HG03442 (cell line): ENCODE measurements at regions not wholly inside any gene's neighbourhood (a gene's known extent, or its start where the extent isn't known, plus 50 kb on each side); places are given as distances from the start of the nearest gene placed in this dataset.

ENCODE experiments used
- ATAC-seq: cut with Tn5 transposase; IDR thresholded peaks from one replicate; pipeline ENCODE4 v1.9.1; 2021; ENCODE audit warnings: mild to moderate bottlenecking, moderate library complexity; ENCODE audit not compliant: unreplicated experiment

GRCh38 chrX:6783912-6784311 lies 249.0 kb upstream of the VCX3A start:
- no peak for ATAC-seq

DNA sequence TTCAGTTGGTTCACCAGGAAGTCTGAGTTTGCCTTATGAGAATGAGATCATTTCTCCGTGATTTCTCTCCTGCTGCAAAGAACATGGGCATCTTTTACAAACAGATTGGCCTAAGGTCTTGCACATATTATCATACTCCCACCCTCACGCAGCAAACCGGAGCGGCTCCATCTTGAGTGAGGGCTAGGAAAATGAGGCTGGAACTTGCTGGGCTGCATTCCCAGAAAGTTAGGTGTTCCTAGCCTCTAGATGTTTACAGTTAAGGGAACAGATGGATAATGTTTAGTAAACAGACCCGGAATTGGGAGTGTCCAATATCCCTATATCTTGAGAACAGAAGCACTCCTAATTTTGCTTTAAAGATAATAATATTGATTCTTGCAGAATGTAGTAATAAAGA lies 247.9 kb upstream of the VCX3A start:
- no peak for ATAC-seq

- no peak for ATAC-seq
These were observed 243.9 kb upstream of the VCX3A start for GRCh38 chrX:6778544-6779503.

GRCh38 chrX:6777238-6778002 lies 242.5 kb upstream of the VCX3A start:
- ATAC-seq: peak; percentile 92

DNA sequence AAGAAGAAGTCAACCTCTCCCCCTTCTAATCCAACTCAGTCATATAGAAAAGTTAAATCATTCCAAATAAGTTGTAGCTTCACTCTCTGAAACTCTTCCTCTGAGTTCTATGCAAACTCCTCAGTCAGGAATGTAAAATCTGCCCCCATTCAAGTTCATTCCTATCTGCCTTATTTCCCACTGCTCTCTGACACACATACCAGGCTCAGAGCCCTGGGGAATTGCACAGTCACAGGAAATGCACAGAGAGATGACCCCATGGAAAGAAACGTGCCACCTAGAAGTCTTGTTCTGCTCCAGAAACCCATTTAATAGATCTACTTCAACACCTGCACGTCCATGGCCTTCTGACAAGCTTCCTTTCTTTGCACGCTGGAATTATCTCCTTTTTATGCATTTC lies 236.0 kb upstream of the VCX3A start:
- ATAC-seq: no peak

GRCh38 chrX:6768881-6769280 lies 234.0 kb upstream of the VCX3A start:
- no peak for ATAC-seq

- ATAC-seq: no peak
These were observed 226.3 kb upstream of the VCX3A start for GRCh38 chrX:6761251-6761650.

GRCh38 chrX:6759655-6760375 lies 224.9 kb upstream of the VCX3A start:
- ATAC-seq: no peak

GRCh38 chrX:6758234-6758633 lies 223.3 kb upstream of the VCX3A start:
- ATAC-seq: no peak

GRCh38 chrX:6757631-6758030 lies 222.7 kb upstream of the VCX3A start:
- no peak for ATAC-seq

DNA sequence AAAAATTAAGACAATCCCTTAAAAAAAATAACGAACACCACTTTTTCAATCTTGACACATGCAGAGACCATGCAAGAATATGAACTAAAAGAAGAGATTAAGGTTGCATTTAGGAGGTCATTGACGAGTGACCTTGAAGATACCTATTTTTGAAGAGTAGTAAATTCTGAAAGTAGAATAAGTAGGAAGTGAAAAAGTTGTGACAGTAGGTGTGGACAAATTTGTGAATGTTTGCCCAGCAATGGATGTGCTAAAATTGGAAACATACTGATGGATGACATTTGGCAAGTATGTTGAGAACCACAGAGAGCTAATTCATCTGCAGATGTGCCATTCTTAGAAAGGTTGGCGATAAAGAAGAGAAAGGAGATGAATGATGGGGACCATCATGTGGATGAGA lies 213.7 kb upstream of the VCX3A start:
- ATAC-seq: no peak

DNA sequence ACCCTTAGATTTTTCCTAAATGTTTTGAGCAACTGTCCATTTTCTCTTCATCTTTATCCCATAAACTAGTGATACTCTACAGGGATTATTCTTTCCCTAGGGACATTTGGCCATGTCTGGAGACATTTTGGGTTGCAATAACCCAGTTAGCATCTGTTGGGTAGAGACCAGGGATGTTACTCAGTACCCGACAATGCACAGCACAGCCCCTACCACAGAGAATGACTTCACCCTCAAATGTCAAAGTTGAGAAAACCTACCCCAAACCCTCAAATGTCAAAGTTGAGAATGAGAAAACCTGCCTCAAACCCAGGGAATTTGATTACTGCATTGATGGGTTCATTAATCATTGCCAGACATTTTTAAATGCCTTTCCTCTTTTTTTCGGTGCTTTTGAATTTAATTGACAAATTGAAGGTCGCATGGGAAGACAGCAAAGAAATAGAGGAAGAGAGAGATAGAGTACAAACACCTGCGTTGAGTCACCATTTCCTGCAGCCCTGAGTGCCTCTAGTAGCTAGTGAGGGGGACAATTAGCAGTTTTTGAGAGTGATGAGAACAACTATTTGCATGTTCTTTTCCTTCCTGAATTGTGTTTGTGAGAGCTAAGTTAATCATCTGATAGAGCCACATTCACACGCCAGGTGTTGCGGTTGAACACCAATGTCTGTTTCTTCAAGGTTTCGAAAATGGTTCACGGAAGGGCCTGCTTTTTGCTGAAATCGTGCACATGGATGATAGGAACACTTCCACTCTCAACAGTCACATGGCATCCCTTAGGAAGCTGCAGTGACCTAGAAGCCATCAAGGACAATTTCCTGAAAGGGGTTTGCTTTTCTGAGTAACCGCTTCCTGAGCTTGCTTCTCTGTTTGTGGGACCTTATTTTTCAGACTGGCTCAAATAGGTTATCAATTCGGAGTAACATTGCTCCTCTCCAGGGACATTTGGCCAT lies 203.9 kb upstream of the VCX3A start:
- ATAC-seq: peak; percentile 95

DNA sequence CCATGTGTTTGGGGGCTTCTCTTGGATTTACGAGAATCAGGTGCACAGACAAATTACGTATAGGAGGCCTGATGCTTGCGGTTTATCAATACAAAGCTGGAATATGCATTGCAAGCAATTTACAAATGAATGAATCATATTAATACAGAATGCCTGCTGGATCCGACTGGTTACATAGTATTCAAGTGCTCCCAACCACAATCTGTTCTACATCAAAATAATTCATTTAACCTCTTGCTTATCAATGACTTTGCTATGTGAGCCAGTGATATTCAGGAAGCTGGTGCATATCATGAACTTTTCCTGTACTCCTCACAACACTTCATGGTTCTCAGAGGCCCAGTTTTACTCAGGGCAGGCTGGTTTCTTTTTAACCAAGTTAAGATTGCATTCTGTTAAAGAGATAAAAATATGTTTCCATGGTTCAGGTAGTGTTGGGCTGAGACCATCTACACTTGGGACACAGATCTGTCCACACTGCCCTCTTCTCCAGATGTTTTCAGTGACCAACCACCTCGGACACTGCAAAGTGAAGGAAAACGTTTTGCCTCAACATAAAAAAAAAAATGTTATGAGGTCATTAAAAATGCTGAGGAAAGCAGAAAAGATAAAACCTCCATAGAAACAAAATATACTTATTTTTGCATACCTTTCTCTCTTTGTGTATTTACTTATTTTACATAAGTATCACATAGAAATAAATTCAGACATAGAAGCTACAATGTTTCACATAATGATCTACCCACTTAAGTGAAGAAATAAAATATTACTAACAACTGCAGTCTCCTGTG lies 200.1 kb upstream of the VCX3A start:
- no peak for ATAC-seq

- peak; percentile 73 for ATAC-seq
These were observed 197.2 kb upstream of the VCX3A start for GRCh38 chrX:6732101-6732500.

- ATAC-seq: no peak
These were observed 194.7 kb upstream of the VCX3A start for GRCh38 chrX:6729626-6730025.

GRCh38 chrX:6718766-6719165 lies 183.8 kb upstream of the VCX3A start:
- peak; percentile 86 for ATAC-seq

GRCh38 chrX:6708676-6709380 lies 173.9 kb upstream of the VCX3A start:
- ATAC-seq: no peak

GRCh38 chrX:6708041-6708440 lies 173.1 kb upstream of the VCX3A start:
- ATAC-seq: no peak

GRCh38 chrX:6707497-6707896 lies 172.6 kb upstream of the VCX3A start:
- ATAC-seq: no peak
